H9 (cell line): ENCODE measurements at regions not wholly inside any gene's neighbourhood (a gene's known extent, or its start where the extent isn't known, plus 50 kb on each side); places are given as distances from the start of the nearest gene placed in this dataset.

Source experiments
- DNase-seq: peaks from one replicate; pipeline ENCODE4 v3.0.0-alpha.2; 2017
- H2AFZ ChIP-seq: one replicate; pipeline ENCODE4 v1.6.1; 2013; ENCODE audit warnings: mild to moderate bottlenecking, low read length, control low read depth, moderate library complexity
- H2AK5ac ChIP-seq: 2 replicates; pipeline ENCODE4 v1.6.1; 2013; ENCODE audit warnings: low read length, control low read depth, mixed read lengths; ENCODE audit not compliant: insufficient read length
- H2BK120ac ChIP-seq: one replicate; pipeline ENCODE4 v1.6.1; 2013; ENCODE audit warnings: low read depth, mild to moderate bottlenecking, low read length, control low read depth, inconsistent platforms; ENCODE audit not compliant: poor library complexity, severe bottlenecking
- H2BK12ac ChIP-seq: 2 replicates; pipeline ENCODE4 v1.6.1; 2013; ENCODE audit warnings: low read length, control low read depth, mixed read lengths, low read depth; ENCODE audit not compliant: insufficient read length
- H2BK15ac ChIP-seq: 2 replicates; pipeline ENCODE4 v1.6.1; 2013; ENCODE audit warnings: low read depth, low read length, control low read depth
- H2BK20ac ChIP-seq: one replicate; pipeline ENCODE4 v1.6.1; 2013; ENCODE audit warnings: low read depth, mild to moderate bottlenecking, low read length, control low read depth, inconsistent platforms; ENCODE audit not compliant: poor library complexity, severe bottlenecking
- H2BK5ac ChIP-seq: 2 replicates; pipeline ENCODE4 v1.6.1; 2013; ENCODE audit warnings: low read length, control low read depth, mixed read lengths; ENCODE audit not compliant: insufficient read length
- H3K14ac ChIP-seq: 2 replicates; pipeline ENCODE4 v1.6.1; 2013; ENCODE audit warnings: low read length, control low read depth; ENCODE audit not compliant: insufficient read depth
- H3K18ac ChIP-seq: 2 replicates; pipeline ENCODE4 v1.6.1; 2013; ENCODE audit warnings: low read depth, mild to moderate bottlenecking, mixed read lengths, low read length, control low read depth; ENCODE audit not compliant: insufficient read length
- H3K23ac ChIP-seq: 2 replicates; pipeline ENCODE4 v1.6.1; 2013; ENCODE audit warnings: low read length, control low read depth, mixed read lengths, low read depth; ENCODE audit not compliant: insufficient read length
- H3K23me2 ChIP-seq: 2 replicates; pipeline ENCODE4 v1.6.1; 2013; ENCODE audit warnings: low read depth, mild to moderate bottlenecking, mixed read lengths, low read length, control low read depth; ENCODE audit not compliant: insufficient read length, poor library complexity, severe bottlenecking
- H3K27ac ChIP-seq: 2 replicates; pipeline ENCODE4 v1.5.1; 2013; ENCODE audit warnings: low read length, control low read depth, mixed read lengths, low read depth; ENCODE audit not compliant: insufficient read length
- H3K27me3 ChIP-seq: 2 replicates; pipeline ENCODE4 v1.6.1; 2013; ENCODE audit warnings: low read length, control low read depth, inconsistent platforms; ENCODE audit not compliant: insufficient read depth
- H3K4ac ChIP-seq: 2 replicates; pipeline ENCODE4 v1.6.1; 2013; ENCODE audit warnings: low read depth, mild to moderate bottlenecking, control low read depth, inconsistent platforms, low read length, moderate library complexity
- H3K4me1 ChIP-seq: 2 replicates; pipeline ENCODE4 v1.6.1; 2013; ENCODE audit warnings: low read length, control low read depth, inconsistent platforms; ENCODE audit not compliant: insufficient read depth
- H3K4me2 ChIP-seq: 2 replicates; pipeline ENCODE4 v1.6.1; 2013; ENCODE audit warnings: low read length, control low read depth, mixed read lengths; ENCODE audit not compliant: insufficient read length, insufficient read depth
- H3K56ac ChIP-seq: 2 replicates; pipeline ENCODE4 v1.6.1; 2013; ENCODE audit warnings: low read depth, mild to moderate bottlenecking, mixed read lengths, low read length, control low read depth; ENCODE audit not compliant: insufficient read length
- H3K79me1 ChIP-seq: 2 replicates; pipeline ENCODE4 v1.6.1; 2013; ENCODE audit warnings: low read depth, mild to moderate bottlenecking, moderate library complexity, low read length, control low read depth, inconsistent platforms; ENCODE audit not compliant: insufficient read depth, poor library complexity, severe bottlenecking
- H3K79me2 ChIP-seq: 2 replicates; pipeline ENCODE4 v1.6.1; 2013; ENCODE audit warnings: low read length, control low read depth, inconsistent platforms; ENCODE audit not compliant: insufficient read depth
- H3K9ac ChIP-seq: 2 replicates; pipeline ENCODE4 v1.6.1; 2013; ENCODE audit warnings: low read length, control low read depth, mixed read lengths; ENCODE audit not compliant: insufficient read length; ENCODE audit errors: extremely low read depth
- H3K9me3 ChIP-seq: one replicate; pipeline ENCODE4 v1.6.1; 2013; ENCODE audit warnings: low read depth, low read length, inconsistent platforms; ENCODE audit not compliant: control insufficient read depth
- H3T11ph ChIP-seq: one replicate; pipeline ENCODE4 v1.6.1; 2013; ENCODE audit warnings: mild to moderate bottlenecking, low read length, control low read depth, inconsistent platforms
- H4K20me1 ChIP-seq: one replicate; pipeline ENCODE4 v1.6.1; 2013; ENCODE audit not compliant: control insufficient read depth, insufficient read length, insufficient read depth
- H4K5ac ChIP-seq: 2 replicates; pipeline ENCODE4 v1.6.1; 2013; ENCODE audit warnings: low read depth, mild to moderate bottlenecking, mixed read lengths, low read length, control low read depth; ENCODE audit not compliant: insufficient read length
- H4K8ac ChIP-seq: replicated peaks from 2 replicates; pipeline ENCODE4 v1.6.1; 2013; ENCODE audit warnings: low read length, control low read depth, mixed read lengths, low read depth; ENCODE audit not compliant: insufficient read length
- H4K91ac ChIP-seq: 2 replicates; pipeline ENCODE4 v1.6.1; 2013; ENCODE audit warnings: low read depth, mild to moderate bottlenecking, moderate library complexity, mixed read lengths, low read length, control low read depth; ENCODE audit not compliant: insufficient read length
- H3K27ac Mint-ChIP-seq, 3 experiments: 2 replicates in 2 of 3; 3 replicates in 1 of 3; pipeline ENCODE4 v1.8.0; 2020 to 2021; ENCODE audit warnings: mixed read lengths in 3 of 3, mild to moderate bottlenecking in 1 of 3, moderate library complexity in 1 of 3
- H3K27me3 Mint-ChIP-seq: 2 replicates; pipeline ENCODE4 v1.8.0; 2021; ENCODE audit warnings: low read depth, mild to moderate bottlenecking, moderate library complexity, mixed read lengths
- H3K36me3 Mint-ChIP-seq, 3 experiments: 2 replicates in 2 of 3; 3 replicates in 1 of 3; pipeline ENCODE4 v1.8.0; 2020 to 2021; ENCODE audit warnings: low read depth in 3 of 3, mixed read lengths in 3 of 3; ENCODE audit not compliant: insufficient read depth in 1 of 3
- H3K4me1 Mint-ChIP-seq, 2 experiments: 2 replicates each; pipeline ENCODE4 v1.8.0; 2020; ENCODE audit warnings: mixed read lengths in 2 of 2
- H3K4me3 Mint-ChIP-seq, 2 experiments: 2 replicates in 1 of 2; 3 replicates in 1 of 2; pipeline ENCODE4 v1.8.0; 2020 to 2021; ENCODE audit warnings: mild to moderate bottlenecking in 2 of 2, mixed read lengths in 2 of 2, moderate library complexity in 1 of 2
- H3K9me3 Mint-ChIP-seq, 2 experiments: 2 replicates in 1 of 2; 3 replicates in 1 of 2; pipeline ENCODE4 v1.8.0; 2020; ENCODE audit warnings: mild to moderate bottlenecking in 2 of 2, mixed read lengths in 2 of 2, moderate library complexity in 1 of 2
- WGBS: extraction: QIAGEN DNeasy Blood & Tissue Kit; methylation state at CpG from one replicate; pipeline ENCODE4 v1.1.7; 2013; ENCODE audit warnings: missing lambda C conversion rate, low lambda C conversion rate, mixed read lengths; ENCODE audit not compliant: insufficient read length; ENCODE audit errors: extremely low coverage; 5-methylcytosine and 5-hydroxymethylcytosine counted together
- TF ChIP-seq, protein P1 (sequence below): fragments of 200-600 bp; sonication (generic); conservative IDR thresholded peaks from 3 replicates; pipeline ENCODE4 v1.8.0; 2021; ENCODE audit warnings: antibody characterized with exemption, mild to moderate bottlenecking

- H3K27ac Mint-ChIP-seq = no peak overlapping the region
- H2BK20ac ChIP-seq = no peak overlapping the region
- no peak overlapping the region for H2BK12ac ChIP-seq
- H3K23me2 ChIP-seq = no peaks in the 10 kb centered on the region
- H3K27me3 ChIP-seq = no peaks in the 10 kb centered on the region
- no peak overlapping the region for H3K4me3 Mint-ChIP-seq
- no peak for DNase-seq
- H3K4me2 ChIP-seq = no peak overlapping the region
- no CpG with 5 or more reads among the region's 5 CpGs for WGBS
- no peaks in the 10 kb centered on the region for H3K9me3 ChIP-seq
- H4K91ac ChIP-seq = no peak overlapping the region
- H3K18ac ChIP-seq = no peak overlapping the region
- no peak overlapping the region for H2BK120ac ChIP-seq
- H3K9ac ChIP-seq = no peak overlapping the region
- no peak overlapping the region for H3K14ac ChIP-seq
- H3K4me1 ChIP-seq = peaks cover 6% of the 10 kb centered on the region
- H3K27ac ChIP-seq = no peak overlapping the region
- H3K4ac ChIP-seq = no peak overlapping the region
- no peaks in the 10 kb centered on the region for H4K20me1 ChIP-seq
- no peak overlapping the region for H2BK15ac ChIP-seq
- H4K8ac ChIP-seq = no peak overlapping the region
- TF ChIP-seq, protein P1, sequence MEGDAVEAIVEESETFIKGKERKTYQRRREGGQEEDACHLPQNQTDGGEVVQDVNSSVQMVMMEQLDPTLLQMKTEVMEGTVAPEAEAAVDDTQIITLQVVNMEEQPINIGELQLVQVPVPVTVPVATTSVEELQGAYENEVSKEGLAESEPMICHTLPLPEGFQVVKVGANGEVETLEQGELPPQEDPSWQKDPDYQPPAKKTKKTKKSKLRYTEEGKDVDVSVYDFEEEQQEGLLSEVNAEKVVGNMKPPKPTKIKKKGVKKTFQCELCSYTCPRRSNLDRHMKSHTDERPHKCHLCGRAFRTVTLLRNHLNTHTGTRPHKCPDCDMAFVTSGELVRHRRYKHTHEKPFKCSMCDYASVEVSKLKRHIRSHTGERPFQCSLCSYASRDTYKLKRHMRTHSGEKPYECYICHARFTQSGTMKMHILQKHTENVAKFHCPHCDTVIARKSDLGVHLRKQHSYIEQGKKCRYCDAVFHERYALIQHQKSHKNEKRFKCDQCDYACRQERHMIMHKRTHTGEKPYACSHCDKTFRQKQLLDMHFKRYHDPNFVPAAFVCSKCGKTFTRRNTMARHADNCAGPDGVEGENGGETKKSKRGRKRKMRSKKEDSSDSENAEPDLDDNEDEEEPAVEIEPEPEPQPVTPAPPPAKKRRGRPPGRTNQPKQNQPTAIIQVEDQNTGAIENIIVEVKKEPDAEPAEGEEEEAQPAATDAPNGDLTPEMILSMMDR = no peak
- H3K23ac ChIP-seq = no peak overlapping the region
- no peak overlapping the region for H2BK5ac ChIP-seq
- H3K79me1 ChIP-seq = no peaks in the 10 kb centered on the region
- H4K5ac ChIP-seq = no peak overlapping the region
- H3K4me1 Mint-ChIP-seq = peaks cover 8 to 21% of the 10 kb centered on the region in 2 experiments
- H2AK5ac ChIP-seq = no peak overlapping the region
- H3K79me2 ChIP-seq = no peaks in the 10 kb centered on the region
- no peaks in the 10 kb centered on the region for H3K36me3 Mint-ChIP-seq
- no peak overlapping the region for H2AFZ ChIP-seq
- no peak overlapping the region for H3T11ph ChIP-seq
- no peaks in the 10 kb centered on the region; a peak in 1 of 5 replicates for H3K9me3 Mint-ChIP-seq
- no peak overlapping the region for H3K56ac ChIP-seq
- no peaks in the 10 kb centered on the region; the same call in 1 of the 2 replicates for H3K27me3 Mint-ChIP-seq
These were observed 143.1 kb downstream of the TLE3 start for GRCh38 chr15:69954666-69955065.
